SW480 (cell line): ENCODE measurements at regions not wholly inside any gene's neighbourhood (a gene's known extent, or its start where the extent isn't known, plus 50 kb on each side); places are given as distances from the start of the nearest gene placed in this dataset.
A peak's percentile ranks its signal among the peaks of the same experiment; 100 is the strongest.

Source experiments
- DNase-seq: peaks from one replicate; pipeline ENCODE4 v3.0.0-alpha.2; 2016; ENCODE audit warnings: low spot score

DNA sequence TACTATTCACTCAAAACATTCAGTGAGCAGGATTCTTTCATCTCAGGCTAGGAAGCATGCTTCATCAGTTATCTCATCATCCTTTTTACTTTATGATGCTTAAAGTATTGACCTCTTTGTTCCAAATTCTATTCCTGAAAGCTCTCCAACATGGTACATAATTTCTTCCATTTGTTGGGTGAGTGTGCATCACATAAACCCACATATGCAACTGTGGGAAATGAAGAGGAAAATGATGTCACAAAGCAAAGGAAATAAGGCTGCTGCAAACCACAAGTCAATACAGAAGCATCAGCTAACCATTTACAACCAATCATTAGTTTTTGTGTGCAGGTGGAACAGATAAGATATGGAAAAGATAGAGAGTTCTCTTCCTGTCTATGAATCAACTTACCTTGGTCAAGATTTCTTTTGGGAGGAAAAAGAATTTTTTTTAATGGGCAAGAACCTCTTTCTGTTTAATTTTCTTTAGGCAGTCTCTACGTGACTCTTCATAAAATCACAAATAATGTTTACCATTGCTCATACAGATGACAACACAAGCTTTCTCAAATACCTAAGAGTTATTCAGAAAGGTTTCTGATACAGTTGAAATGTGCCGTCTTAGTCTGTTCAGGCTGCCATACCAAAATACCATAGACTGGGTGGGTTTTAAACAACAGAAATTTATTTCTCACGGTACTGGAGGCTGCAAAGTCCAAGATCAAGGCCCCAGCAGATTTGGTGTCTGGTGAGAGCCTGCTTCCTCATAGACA lies 259.9 kb downstream of the ADGRG6 start:
- DNase-seq, result peak; percentile 16

DNA sequence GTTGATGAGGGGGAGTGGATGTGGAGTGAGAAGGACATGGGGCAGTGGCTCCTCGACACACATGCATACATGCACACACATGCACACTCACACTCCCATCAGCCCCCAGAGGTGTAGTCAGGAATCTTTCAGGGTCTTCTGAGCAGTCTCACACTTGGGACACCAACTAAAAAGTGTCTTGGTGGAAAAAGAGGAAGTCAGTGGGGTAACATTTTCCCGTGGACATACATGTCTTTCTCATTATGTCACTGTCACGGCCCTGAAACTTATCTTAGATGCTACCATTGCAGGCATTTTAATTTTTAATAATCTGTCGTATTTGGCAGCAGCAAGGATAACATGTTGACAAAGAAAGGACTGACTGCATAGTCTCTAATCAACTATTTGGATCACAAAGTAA lies 261.1 kb downstream of the ADGRG6 start:
- DNase-seq, result no peak

- peak; percentile 27 for DNase-seq
Observed at GRCh38 chr6:142566628-142567396, 265.0 kb downstream of the ADGRG6 start.

DNA sequence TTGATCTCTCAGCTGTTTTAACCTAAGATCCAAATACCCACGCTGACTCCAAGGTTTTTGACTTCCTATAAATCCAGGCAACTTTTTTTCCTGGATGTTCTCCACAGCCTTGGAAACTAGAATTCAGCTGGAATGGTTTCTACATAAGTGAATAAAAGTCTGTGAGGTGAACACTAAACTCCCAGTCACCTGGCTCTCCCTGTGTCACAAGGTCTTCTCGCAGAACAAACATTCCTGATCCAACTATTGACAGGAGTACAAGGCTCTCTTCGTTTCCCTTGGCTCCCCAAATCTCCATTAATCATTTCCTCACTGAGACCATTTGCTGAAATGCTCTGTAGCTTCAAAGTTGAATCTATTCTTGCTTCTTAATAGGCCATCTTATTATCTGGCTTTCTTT lies 265.7 kb downstream of the ADGRG6 start:
- DNase-seq, result no peak

- DNase-seq, result peak; percentile 50
Observed at GRCh38 chr6:142568857-142569597, 267.2 kb downstream of the ADGRG6 start.

DNA sequence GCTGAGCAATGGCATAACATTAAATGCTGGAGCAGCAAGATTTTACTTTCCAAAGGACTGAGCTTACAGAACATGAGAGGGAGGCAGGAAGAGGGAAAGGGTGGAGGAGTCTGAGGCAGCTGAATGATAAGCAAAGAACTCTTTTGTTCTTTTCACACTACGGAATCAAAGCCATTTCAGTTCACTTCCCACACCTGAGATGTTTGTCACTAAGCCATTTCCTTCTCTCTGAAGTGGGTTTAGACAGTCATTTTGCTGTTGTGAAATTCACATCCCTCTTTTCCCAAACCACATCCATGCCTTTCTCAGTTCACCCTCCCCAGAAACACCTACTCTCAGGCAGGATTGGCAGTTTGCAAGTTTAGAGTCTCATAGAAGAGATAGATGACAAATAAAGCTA lies 267.9 kb downstream of the ADGRG6 start:
- DNase-seq, result peak; percentile 97

DNA sequence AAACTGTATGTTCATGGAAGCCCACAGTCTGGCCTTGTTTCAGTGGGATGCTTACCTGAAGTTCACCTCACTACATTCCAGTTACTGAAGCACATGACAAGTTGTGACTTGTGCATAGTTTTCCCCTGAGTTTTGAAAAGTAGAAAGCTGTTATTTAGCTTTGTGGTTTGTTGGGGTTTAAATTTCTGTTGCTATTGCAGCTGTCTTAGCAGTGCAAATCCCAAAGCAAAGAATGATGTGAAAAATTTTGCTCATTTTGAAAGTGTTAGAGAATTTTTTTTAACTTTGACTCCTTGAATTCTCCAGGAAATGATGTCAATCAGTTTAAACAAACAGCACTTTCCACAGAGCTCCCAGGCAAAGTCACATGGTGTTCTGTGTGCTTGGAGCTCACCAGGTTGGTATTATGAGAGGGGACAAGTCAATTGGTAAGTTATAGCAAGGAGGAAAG lies 268.4 kb downstream of the ADGRG6 start:
- peak; percentile 91 for DNase-seq

DNA sequence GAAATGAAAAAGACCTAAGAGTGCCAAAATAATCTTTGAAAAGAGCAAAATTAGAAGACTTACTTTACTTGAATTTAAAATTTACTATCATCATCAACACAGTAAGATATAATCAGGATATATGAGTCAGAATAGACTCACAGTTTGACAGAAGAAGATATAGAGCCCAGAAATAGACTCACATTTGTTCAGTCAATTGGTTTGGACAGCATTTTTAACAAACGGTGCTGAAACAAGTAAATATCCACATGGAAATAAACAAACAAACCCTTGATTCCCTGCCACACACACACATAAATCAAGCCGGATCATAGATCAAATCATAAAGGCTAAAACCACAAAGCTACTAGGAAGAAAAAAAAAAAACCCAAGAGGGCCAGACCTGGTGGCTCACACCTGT lies 291.1 kb downstream of the ADGRG6 start:
- no peak for DNase-seq

DNA sequence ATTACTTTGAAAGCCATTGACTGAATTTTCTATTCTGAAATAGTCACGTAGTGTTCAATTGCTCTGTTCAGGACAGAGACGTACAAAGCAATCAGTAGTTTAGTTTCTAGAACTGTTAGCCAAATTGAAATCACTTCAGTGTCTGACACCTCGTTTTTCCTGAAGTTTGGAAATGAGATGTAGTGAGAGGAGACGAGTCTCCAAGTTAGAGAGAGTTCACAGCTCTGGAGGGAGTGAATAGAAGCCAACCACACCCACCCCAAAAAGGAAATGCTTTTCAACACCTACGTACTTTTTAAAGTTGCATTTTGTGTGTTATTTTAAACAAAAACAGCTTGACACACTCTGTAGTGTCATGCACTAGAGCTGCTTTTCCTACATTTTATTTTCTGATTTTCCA lies 296.0 kb downstream of the ADGRG6 start:
- no peak for DNase-seq

DNA sequence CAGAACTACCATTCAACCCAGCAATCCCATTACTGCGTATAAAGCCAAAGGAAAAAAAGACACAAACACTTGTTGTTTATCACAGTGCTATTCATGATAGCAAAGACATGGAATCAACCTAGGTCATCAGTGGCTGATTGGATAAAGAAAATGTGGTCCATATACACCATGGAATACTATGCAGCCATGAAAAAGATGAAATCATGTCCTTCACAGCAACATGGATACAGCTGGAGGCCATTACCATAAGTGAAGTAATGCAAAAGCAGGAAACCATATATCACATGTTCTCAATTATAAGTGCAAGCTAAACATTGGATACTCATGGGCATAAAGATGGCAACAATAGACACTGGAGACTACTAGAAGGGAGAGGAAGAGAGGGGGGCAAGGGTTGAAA lies 299.6 kb downstream of the ADGRG6 start:
- no peak for DNase-seq

DNA sequence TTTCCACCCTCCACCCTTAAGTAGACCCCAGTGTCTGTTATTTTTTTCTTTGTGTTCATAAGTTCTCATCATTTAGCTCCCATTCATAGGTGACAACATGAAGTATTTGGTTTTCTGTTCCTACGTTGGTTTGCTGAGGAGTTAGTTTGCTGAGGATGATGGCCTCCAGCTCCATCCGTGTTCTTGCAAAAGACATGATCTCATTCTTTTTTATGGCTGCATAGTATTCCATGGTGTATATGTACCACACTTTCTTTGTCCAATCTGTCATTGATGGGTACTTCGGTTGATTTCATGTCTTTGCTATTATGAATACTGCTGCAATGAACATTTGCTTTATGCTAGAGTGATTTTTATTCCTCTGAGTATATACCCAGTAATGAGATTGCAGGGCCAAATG lies 301.2 kb downstream of the ADGRG6 start:
- no peak for DNase-seq

DNA sequence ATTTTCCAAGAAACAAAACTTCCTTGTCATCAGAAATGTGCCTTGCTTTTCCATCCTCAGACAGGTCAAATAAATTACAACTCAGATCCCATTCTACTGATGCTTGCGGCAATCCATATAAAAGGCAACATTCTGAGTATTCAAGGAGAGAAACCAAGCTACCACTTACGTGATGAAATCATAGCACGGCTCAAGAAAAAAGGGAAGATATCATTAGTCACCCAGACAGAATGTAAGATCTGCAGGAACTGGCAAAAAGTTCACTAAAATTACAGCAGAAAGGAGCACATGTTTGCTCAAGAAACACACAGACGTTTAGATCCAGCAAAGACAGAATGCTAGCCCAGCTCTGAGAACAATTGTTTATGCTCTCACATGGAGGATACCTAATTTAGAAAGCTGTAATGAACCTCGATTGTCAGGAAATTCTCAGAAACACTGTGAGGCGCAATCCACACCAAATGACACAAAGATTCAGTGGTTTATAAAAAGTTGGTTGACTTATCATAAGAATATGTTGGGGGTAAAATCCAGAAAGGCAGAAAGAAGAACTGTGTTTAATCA lies 304.2 kb downstream of the ADGRG6 start:
- DNase-seq, result no peak

GRCh38 chr6:142612956-142613355 lies 311.1 kb downstream of the ADGRG6 start:
- DNase-seq, result no peak

- no peak for DNase-seq
Observed at GRCh38 chr6:142613981-142614380, 312.2 kb downstream of the ADGRG6 start.

GRCh38 chr6:142617158-142617557 lies 315.4 kb downstream of the ADGRG6 start:
- no peak for DNase-seq

DNA sequence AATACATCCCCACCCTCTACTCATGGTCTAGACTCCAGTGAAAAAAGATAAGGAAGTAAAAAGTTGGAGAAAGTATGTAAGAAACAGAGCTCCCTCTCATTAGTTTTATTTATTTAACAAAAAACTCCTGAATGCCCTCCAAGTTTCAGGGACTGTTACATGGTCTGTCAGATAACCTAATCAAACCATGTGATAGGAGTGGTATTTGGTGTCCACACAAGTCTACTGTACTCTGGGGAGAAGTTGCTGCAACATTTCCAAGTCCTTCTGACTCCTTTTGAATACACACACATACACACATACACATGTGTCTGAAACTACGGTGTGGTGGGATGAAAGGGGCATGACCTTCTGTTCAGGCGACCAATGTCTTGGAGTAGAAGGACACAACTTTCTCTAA lies 320.0 kb downstream of the ADGRG6 start:
- DNase-seq, result no peak

DNA sequence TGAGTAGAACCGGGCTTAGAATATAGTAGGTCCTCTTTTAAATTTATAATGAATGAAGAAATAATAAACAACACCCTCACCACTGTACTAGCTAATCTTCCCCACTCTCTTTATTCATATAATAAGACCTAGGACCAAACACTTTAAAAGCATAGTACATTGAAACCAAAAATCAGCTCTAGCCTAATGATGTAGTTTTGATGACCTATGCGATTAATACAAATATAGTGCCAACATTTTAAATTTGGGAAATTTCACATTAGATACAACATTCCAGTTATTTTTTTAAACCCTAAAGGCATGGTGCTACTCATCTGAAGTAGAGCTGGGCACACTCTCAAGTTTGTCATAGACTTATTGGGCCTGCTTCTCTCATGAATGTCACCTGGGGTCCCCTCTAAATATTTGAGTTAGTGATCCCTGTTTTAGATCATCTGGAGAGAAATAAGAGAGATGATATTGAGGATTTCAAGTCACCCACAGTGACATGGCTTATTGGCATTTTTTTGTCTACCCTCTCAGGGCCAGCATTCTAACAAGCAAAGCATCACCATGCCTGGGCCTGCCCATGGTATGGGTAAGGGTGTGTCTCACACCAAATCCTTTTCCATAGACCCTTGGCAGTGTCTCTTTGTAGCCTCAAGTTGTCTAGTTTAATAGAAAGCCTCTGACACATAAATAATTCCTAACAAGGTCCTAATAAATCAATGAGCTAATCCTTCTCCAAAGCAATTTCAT lies 319.8 kb downstream of the HIVEP2 start:
- DNase-seq, result no peak

DNA sequence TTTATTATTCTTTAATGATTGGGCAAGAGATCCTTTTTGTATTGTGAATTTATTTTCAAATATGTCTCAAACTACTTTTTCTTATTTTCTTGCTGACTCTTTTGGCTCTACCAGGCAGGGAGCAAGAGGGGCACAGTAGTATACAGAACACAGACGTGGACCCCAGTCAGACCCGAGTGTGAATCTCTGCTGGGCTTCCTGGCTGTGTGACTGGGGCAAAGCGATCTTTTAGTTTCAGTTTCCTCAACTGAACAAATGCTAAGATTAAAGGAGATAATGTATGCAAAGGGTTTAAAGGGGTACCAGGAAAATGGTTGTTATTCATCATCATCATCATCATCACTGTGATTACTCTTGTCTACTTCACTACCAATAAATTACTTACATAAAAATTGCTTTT lies 317.5 kb downstream of the HIVEP2 start:
- no peak for DNase-seq

- no peak for DNase-seq
Observed at GRCh38 chr6:142631517-142632385, 313.2 kb downstream of the HIVEP2 start.

- no peak for DNase-seq
Observed at GRCh38 chr6:142633317-142633716, 311.7 kb downstream of the HIVEP2 start.

DNA sequence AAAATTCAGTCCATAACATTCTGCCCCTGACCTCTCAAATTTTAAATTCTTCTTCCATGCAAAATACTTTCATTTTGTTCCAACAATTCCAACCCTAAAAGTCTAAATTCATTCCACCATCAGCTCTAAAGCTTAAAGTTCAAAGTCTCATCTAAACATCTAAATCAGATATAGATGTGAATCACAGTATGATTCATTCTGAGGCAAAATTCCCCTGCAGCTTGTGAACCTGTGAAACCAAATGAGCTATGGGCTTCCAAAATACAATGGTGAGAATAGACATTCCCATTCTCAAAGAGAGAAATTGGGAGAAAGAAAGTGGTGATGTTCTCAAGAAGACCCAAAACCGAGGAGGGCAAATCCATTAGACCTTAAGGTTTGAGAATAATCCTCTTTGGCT lies 309.8 kb downstream of the HIVEP2 start:
- peak; percentile 16 for DNase-seq
